ENCODE measurements at regions not wholly inside any gene's neighbourhood (a gene's known extent, or its start where the extent isn't known, plus 50 kb on each side); places are given as distances from the start of the nearest gene placed in this dataset.

- Histone ChIP-seq H3K9ac (replicated peaks; ENCODE audit: extremely low read depth, insufficient read depth, low read length) (no peak overlapping the region), H3K36me3 (ENCODE audit: control insufficient read depth in 2 of 2, extremely low read depth in 1 of 2, insufficient read depth in 2 of 2, low read length in 2 of 2) (no peaks in the 10 kb centered on the region), H2AFZ (ENCODE audit: low read depth, low read length) (no peak overlapping the region), H3K9me3 (replicated peaks; ENCODE audit: control insufficient read depth, insufficient read depth, low read length) (peaks cover 5% of the 10 kb centered on the region), H3K9me1 (replicated peaks; ENCODE audit: control insufficient read depth, extremely low read depth, insufficient read depth, low read length) (no peaks in the 10 kb centered on the region), H3K4me1 (ENCODE audit: control insufficient read depth, extremely low read depth, insufficient read depth, low read length) (no peaks in the 10 kb centered on the region), H3K79me2 (ENCODE audit: control insufficient read depth, insufficient read depth, low read length) (no peaks in the 10 kb centered on the region), H4K20me1 (replicated peaks; ENCODE audit: control insufficient read depth, extremely low read depth, insufficient read depth, low read length) (no peaks in the 10 kb centered on the region), H3K4me2 (ENCODE audit: insufficient read depth, low read length) (no peak overlapping the region), H3K27me3 (ENCODE audit: control insufficient read depth in 2 of 2, insufficient read depth in 2 of 2, low read length in 2 of 2) (no peaks in the 10 kb centered on the region), H3K4me3 (replicated peaks in 1 of 3; ENCODE audit: insufficient read depth in 1 of 3, low read depth in 1 of 3, low read length in 3 of 3) (no peak overlapping the region), H3K27ac (ENCODE audit: insufficient read depth, low read depth, low read length) (no peak overlapping the region)
- FAIRE-seq = no peak
- TF ChIP-seq FOS (IDR thresholded peaks at IDR 0.05; ENCODE audit: borderline replicate concordance, insufficient read depth, low read length) = no peak
- no peak for TF ChIP-seq GATA2 (IDR thresholded peaks at IDR 0.05; ENCODE audit: insufficient read depth, insufficient read length, low read depth, low read length)
- no peak for TF ChIP-seq CTCF (IDR thresholded peaks at IDR 0.05; ENCODE audit: extremely low read depth in 1 of 2, insufficient read depth in 1 of 2, low read depth in 1 of 2, low read length in 2 of 2)
- no peak for TF ChIP-seq MAX (IDR thresholded peaks at IDR 0.05; ENCODE audit: insufficient read depth, insufficient read length)
- no peak for TF ChIP-seq POLR2AphosphoS5 (IDR thresholded peaks at IDR 0.05; ENCODE audit: insufficient read depth, low read depth, low read length)
- intact Hi-C loops (cut with micrococcal nuclease) (no loop called here), dilution Hi-C loops (cut with MboI; ENCODE audit: extremely low pct_ligation_motif_present, low sequenced_read_pairs) (no loop called here)
- ChIA-PET CTCF (no interaction called here), POLR2A (no interaction called here)
- DNase-seq (ENCODE audit: low read depth, low spot score) = no peak
- BruUV-seq (replicated peaks) = no TSS peak
These were observed 1269.3 kb downstream of the GRIK2 start for GRCh38 chr6:102662851-102663250.

- no peak overlapping the region for H2AFZ ChIP-seq (ENCODE audit: low read depth, low read length)
- DNase-seq (ENCODE audit: low read depth, low spot score) = no peak
- POLR2A ChIA-PET = no interaction called here
- peaks cover 5% of the 10 kb centered on the region for H3K9me3 ChIP-seq (replicated peaks; ENCODE audit: control insufficient read depth, insufficient read depth, low read length)
- H3K4me2 ChIP-seq (ENCODE audit: insufficient read depth, low read length) = no peak overlapping the region
- H3K36me3 ChIP-seq (ENCODE audit: control insufficient read depth in 2 of 2, extremely low read depth in 1 of 2, insufficient read depth in 2 of 2, low read length in 2 of 2) = no peaks in the 10 kb centered on the region
- CTCF ChIA-PET = no interaction called here
- no peak overlapping the region for H3K27ac ChIP-seq (ENCODE audit: insufficient read depth, low read depth, low read length)
- H3K4me1 ChIP-seq (ENCODE audit: control insufficient read depth, extremely low read depth, insufficient read depth, low read length) = no peaks in the 10 kb centered on the region
- H3K9me1 ChIP-seq (replicated peaks; ENCODE audit: control insufficient read depth, extremely low read depth, insufficient read depth, low read length) = no peaks in the 10 kb centered on the region
- no peak overlapping the region for H3K4me3 ChIP-seq (replicated peaks in 1 of 3; ENCODE audit: insufficient read depth in 1 of 3, low read depth in 1 of 3, low read length in 3 of 3)
- no peak for FAIRE-seq
- H4K20me1 ChIP-seq (replicated peaks; ENCODE audit: control insufficient read depth, extremely low read depth, insufficient read depth, low read length) = no peaks in the 10 kb centered on the region
- no peaks in the 10 kb centered on the region for H3K27me3 ChIP-seq (ENCODE audit: control insufficient read depth in 2 of 2, insufficient read depth in 2 of 2, low read length in 2 of 2)
- BruUV-seq (replicated peaks) = no TSS peak
- no peaks in the 10 kb centered on the region for H3K79me2 ChIP-seq (ENCODE audit: control insufficient read depth, insufficient read depth, low read length)
- intact Hi-C loops (cut with micrococcal nuclease) = no loop called here
- TF ChIP-seq EZH2 (IDR thresholded peaks at IDR 0.05; ENCODE audit: borderline replicate concordance, low read depth, low read length, severe bottlenecking) = no peak
- no peak for TF ChIP-seq POLR2A (IDR thresholded peaks at IDR 0.05; ENCODE audit: low read depth, low read length)
- TF ChIP-seq MAX (IDR thresholded peaks at IDR 0.05; ENCODE audit: insufficient read depth, insufficient read length) = no peak
- no peak for TF ChIP-seq POLR2AphosphoS5 (IDR thresholded peaks at IDR 0.05; ENCODE audit: insufficient read depth, low read depth, low read length)
- no peak for TF ChIP-seq GATA2 (IDR thresholded peaks at IDR 0.05; ENCODE audit: insufficient read depth, insufficient read length, low read depth, low read length)
- TF ChIP-seq MYC (IDR thresholded peaks at IDR 0.05; ENCODE audit: low read depth, low read length) = no peak
- no peak for TF ChIP-seq JUN (IDR thresholded peaks at IDR 0.05; ENCODE audit: borderline replicate concordance, insufficient read depth, insufficient read length, low read depth)
- no peak for TF ChIP-seq FOS (IDR thresholded peaks at IDR 0.05; ENCODE audit: borderline replicate concordance, insufficient read depth, low read length)
- no peak for TF ChIP-seq CTCF (IDR thresholded peaks at IDR 0.05; ENCODE audit: extremely low read depth in 1 of 2, insufficient read depth in 1 of 2, low read depth in 1 of 2, low read length in 2 of 2)
- H3K9ac ChIP-seq (replicated peaks; ENCODE audit: extremely low read depth, insufficient read depth, low read length) = no peak overlapping the region
- dilution Hi-C loops (cut with MboI; ENCODE audit: extremely low pct_ligation_motif_present, low sequenced_read_pairs) = no loop called here
These were observed 1266.8 kb downstream of the GRIK2 start for GRCh38 chr6:102660303-102660702.

All from endothelial cell of umbilical vein (primary cell).